ENCODE measurements at regions not wholly inside any gene's neighbourhood (a gene's known extent, or its start where the extent isn't known, plus 50 kb on each side); places are given as distances from the start of the nearest gene placed in this dataset.
"Not testable (repeated sequence)": the region's sequence is repeated elsewhere in the genome, so short reads cannot be mapped to it uniquely, and the experiment has no call there.

DNA sequence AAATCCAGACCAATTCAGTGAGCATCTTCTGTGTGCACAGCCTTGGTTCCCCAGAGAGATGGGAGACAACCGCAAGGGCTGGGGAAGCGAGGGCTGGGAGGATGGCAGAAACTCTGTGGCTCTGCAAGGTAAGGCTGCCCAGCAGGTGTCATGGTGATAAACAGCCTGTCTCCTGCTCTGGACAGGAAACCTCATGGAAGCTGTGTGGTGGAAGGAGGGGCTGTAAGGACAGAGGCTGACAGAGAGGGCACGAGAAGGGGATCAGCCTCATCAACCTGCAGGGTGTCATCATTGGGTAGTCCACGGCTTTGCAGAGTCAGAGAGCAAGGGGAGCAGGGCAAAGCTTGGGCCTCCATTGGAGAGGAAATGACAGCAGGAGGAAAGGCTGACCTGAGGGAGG is 138.4 kb upstream of the CADM1 start:
- no peak overlapping the region for H3K4me3 Mint-ChIP-seq (ENCODE audit: unreplicated experiment)
- no peak for TF ChIP-seq CTCF (IDR thresholded peaks at IDR 0.05)
- peaks cover 78% of the 10 kb centered on the region for H3K27me3 Mint-ChIP-seq (ENCODE audit: unreplicated experiment)
- H3K36me3 Mint-ChIP-seq (ENCODE audit: unreplicated experiment): no peaks in the 10 kb centered on the region
- peaks cover 12% of the 10 kb centered on the region for H3K4me1 Mint-ChIP-seq (ENCODE audit: unreplicated experiment)
- no peaks in the 10 kb centered on the region for H3K9me3 Mint-ChIP-seq (ENCODE audit: unreplicated experiment)
- no peak for DNase-seq (ENCODE audit: extremely low spot score, unreplicated experiment)
- no peak overlapping the region for H3K27ac Mint-ChIP-seq (ENCODE audit: unreplicated experiment)

- Mint-ChIP-seq H3K27me3 (ENCODE audit: unreplicated experiment) (peaks cover 71% of the 10 kb centered on the region), H3K4me1 (ENCODE audit: unreplicated experiment) (no peaks in the 10 kb centered on the region), H3K4me3 (ENCODE audit: unreplicated experiment) (no peak overlapping the region), H3K27ac (ENCODE audit: unreplicated experiment) (no peak overlapping the region), H3K9me3 (ENCODE audit: unreplicated experiment) (no peaks in the 10 kb centered on the region), H3K36me3 (ENCODE audit: unreplicated experiment) (no peaks in the 10 kb centered on the region)
- DNase-seq (ENCODE audit: extremely low spot score, unreplicated experiment): no peak
- TF ChIP-seq CTCF (IDR thresholded peaks at IDR 0.05): no peak
These were observed 133.5 kb upstream of the CADM1 start for GRCh38 chr11:115637599-115638241.

DNA sequence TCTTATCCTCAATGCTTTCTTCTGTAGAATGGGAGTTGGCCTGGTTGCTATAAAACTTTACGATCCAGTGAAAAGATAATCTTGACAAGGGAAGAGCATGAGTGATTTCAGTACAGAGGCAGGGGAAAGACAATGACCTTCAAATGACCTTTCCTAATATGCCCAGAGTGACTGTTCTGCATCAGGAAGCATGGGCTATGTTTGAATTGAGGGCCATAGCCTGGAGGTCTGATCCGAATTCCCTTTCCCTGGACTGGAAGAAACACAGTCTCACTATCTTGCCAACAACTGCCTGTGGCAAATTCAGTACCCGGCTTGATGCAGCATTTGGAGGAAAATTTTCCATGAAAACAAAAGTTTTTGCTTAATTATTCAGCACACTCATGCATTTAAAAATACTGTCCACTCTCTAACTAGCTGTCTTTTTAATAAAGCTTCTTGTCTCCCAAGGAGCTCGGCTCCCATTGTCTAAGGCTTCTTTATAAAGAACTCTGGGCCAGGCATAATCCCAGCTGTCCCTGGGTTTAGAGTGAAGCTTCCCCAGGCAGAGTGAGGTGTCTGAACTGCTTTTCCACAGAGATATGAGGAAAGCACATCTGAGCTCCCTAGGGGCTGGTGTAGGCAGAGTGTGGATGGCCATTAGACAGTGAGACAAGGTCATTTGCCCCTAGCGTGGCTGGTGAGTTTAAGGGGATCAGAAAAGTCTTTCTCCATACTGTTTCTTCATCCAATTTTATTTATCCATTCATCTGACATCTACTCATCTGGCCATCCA is 132.7 kb upstream of the CADM1 start:
- Mint-ChIP-seq H3K36me3 (ENCODE audit: unreplicated experiment) (no peaks in the 10 kb centered on the region), H3K27ac (ENCODE audit: unreplicated experiment) (no peak overlapping the region), H3K4me1 (ENCODE audit: unreplicated experiment) (no peaks in the 10 kb centered on the region), H3K27me3 (ENCODE audit: unreplicated experiment) (peaks cover 68% of the 10 kb centered on the region), H3K9me3 (ENCODE audit: unreplicated experiment) (no peaks in the 10 kb centered on the region), H3K4me3 (ENCODE audit: unreplicated experiment) (no peak overlapping the region)
- no peak for DNase-seq (ENCODE audit: extremely low spot score, unreplicated experiment)
- no peak for TF ChIP-seq CTCF (IDR thresholded peaks at IDR 0.05)

GRCh38 chr11:115633977-115634376 is 129.8 kb upstream of the CADM1 start:
- not testable (repeated sequence) for H3K4me3 Mint-ChIP-seq (ENCODE audit: unreplicated experiment); H3K27ac Mint-ChIP-seq (ENCODE audit: unreplicated experiment); H3K36me3 Mint-ChIP-seq (ENCODE audit: unreplicated experiment); H3K9me3 Mint-ChIP-seq (ENCODE audit: unreplicated experiment); DNase-seq (ENCODE audit: extremely low spot score, unreplicated experiment); H3K4me1 Mint-ChIP-seq (ENCODE audit: unreplicated experiment)
- peaks cover 65% of the 10 kb centered on the region for H3K27me3 Mint-ChIP-seq (ENCODE audit: unreplicated experiment)

DNA sequence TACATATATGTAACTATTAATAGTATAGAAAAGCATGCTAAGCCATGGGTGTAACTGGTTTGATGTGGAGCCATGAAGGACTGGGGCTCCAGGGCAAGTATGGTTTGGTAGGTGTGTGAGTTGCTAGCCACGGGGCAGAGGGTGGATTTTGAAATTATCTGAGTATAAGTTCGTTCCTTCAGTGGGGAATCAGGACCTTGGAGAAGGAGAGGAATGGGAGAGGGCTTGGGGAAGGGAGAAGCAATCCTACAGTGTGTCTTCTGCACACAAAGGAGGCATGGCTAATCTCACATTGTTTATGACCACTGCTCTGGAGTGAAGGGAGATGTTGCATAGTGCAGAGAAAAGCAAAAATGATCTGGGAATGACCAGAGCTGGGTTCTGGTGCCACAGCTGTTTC is 127.8 kb upstream of the CADM1 start:
- Mint-ChIP-seq H3K36me3 (ENCODE audit: unreplicated experiment) (no peaks in the 10 kb centered on the region), H3K4me1 (ENCODE audit: unreplicated experiment) (no peaks in the 10 kb centered on the region), H3K9me3 (ENCODE audit: unreplicated experiment) (no peaks in the 10 kb centered on the region), H3K4me3 (ENCODE audit: unreplicated experiment) (no peak overlapping the region), H3K27ac (ENCODE audit: unreplicated experiment) (no peak overlapping the region), H3K27me3 (ENCODE audit: unreplicated experiment) (peaks cover 56% of the 10 kb centered on the region)
- DNase-seq (ENCODE audit: extremely low spot score, unreplicated experiment): no peak
- TF ChIP-seq CTCF (IDR thresholded peaks at IDR 0.05): no peak
